Breast epithelium (tissue), 4 donors: ENCODE measurements at regions not wholly inside any gene's neighbourhood (a gene's known extent, or its start where the extent isn't known, plus 50 kb on each side); places are given as distances from the start of the nearest gene placed in this dataset.

Source experiments
- DNase-seq, 2 donors: peaks; one replicate each; pipeline ENCODE4 v3.0.0-alpha.2; 2019; ENCODE audit warnings: low spot score in 2 of 2
- H3K27ac ChIP-seq, 2 donors: fragments of 200-600 bp; sonication (generic) in 1 of 2; one replicate each; pipeline ENCODE4 v1.5.1; 2016 to 2019; ENCODE audit warnings: mild to moderate bottlenecking in 1 of 2
- H3K27me3 ChIP-seq, 2 donors: fragments of 200-600 bp; sonication (generic) in 1 of 2; one replicate each; pipeline versions ENCODE4 v1.5.1 to v1.6.0; 2017 to 2019; ENCODE audit warnings: control low read depth in 1 of 2, mild to moderate bottlenecking in 1 of 2
- H3K36me3 ChIP-seq: fragments of 200-600 bp; one replicate; pipeline ENCODE4 v1.5.1; 2019
- H3K4me1 ChIP-seq, 2 donors: fragments of 200-600 bp; sonication (generic); one replicate each; pipeline ENCODE4 v1.5.1; 2016 to 2019; ENCODE audit warnings: control low read depth in 1 of 2
- H3K4me3 ChIP-seq, 3 donors: fragments of 200-600 bp; sonication (generic); 1 replicate in 2 of 3; 2 replicates in 1 of 3; pipeline ENCODE4 v1.5.1; 2016 to 2019; ENCODE audit warnings: mild to moderate bottlenecking in 3 of 3, moderate library complexity in 2 of 3
- H3K9me3 ChIP-seq, 2 donors: fragments of 200-600 bp; sonication (generic) in 1 of 2; one replicate each; pipeline ENCODE4 v1.5.1; 2016 to 2019; ENCODE audit warnings: control low read depth in 1 of 2
- POLR2A ChIP-seq: fragments of 450-650 bp; IDR thresholded peaks from one replicate; pipeline ENCODE4 v1.6.1; 2016; ENCODE audit warnings: antibody characterized with exemption, mild to moderate bottlenecking, moderate library complexity
- POLR2AphosphoS5 ChIP-seq, 3 donors: sonication (generic); formaldehyde crosslinking; IDR thresholded peaks; one replicate each; pipeline ENCODE4 v1.6.1; 2017; ENCODE audit warnings: antibody characterized with exemption in 3 of 3
- intact Hi-C: fragments of 100-400 bp; cut with DNase I; formaldehyde crosslinking; loops from one replicate; pipeline ENCODE4 v1.15.1; 2023; ENCODE audit warnings: low total_unique reads
- TF ChIP-seq, protein P1 (sequence below), 3 donors: fragments of 450-650 bp; IDR thresholded peaks; one replicate each; pipeline ENCODE4 v1.5.1; 2016 to 2017; ENCODE audit warnings: antibody characterized with exemption in 3 of 3, mild to moderate bottlenecking in 3 of 3, moderate library complexity in 3 of 3

DNA sequence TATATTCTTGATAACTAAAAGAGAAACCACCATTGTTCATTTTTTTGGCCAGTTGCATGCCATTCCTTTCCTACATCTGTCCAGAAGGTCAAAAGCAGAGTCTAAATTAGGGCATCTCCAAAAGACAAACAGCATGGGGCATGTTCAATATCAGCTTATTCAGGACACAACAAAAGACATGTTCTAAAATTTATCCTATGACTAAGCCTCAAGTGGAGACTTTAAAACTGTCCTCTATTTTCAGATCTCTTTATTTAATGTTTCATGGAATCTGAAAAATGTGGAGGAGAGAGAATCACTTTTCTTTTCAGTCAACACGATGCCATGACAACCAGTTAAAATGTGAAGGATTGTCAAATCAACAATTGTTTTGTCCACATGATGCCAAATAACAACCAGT lies 303.4 kb upstream of the PRMT6 start:
- H3K4me3 ChIP-seq, result no peak overlapping the region
- no peak overlapping the region for H3K27ac ChIP-seq
- H3K27me3 ChIP-seq, result no peaks in the 10 kb centered on the region
- no peaks in the 10 kb centered on the region for H3K4me1 ChIP-seq
- no peaks in the 10 kb centered on the region for H3K36me3 ChIP-seq
- no peak for TF ChIP-seq POLR2AphosphoS5 (IDR thresholded peaks at IDR 0.05)
- TF ChIP-seq, protein P1, sequence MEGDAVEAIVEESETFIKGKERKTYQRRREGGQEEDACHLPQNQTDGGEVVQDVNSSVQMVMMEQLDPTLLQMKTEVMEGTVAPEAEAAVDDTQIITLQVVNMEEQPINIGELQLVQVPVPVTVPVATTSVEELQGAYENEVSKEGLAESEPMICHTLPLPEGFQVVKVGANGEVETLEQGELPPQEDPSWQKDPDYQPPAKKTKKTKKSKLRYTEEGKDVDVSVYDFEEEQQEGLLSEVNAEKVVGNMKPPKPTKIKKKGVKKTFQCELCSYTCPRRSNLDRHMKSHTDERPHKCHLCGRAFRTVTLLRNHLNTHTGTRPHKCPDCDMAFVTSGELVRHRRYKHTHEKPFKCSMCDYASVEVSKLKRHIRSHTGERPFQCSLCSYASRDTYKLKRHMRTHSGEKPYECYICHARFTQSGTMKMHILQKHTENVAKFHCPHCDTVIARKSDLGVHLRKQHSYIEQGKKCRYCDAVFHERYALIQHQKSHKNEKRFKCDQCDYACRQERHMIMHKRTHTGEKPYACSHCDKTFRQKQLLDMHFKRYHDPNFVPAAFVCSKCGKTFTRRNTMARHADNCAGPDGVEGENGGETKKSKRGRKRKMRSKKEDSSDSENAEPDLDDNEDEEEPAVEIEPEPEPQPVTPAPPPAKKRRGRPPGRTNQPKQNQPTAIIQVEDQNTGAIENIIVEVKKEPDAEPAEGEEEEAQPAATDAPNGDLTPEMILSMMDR (IDR thresholded peaks at IDR 0.05), result no peak
- TF ChIP-seq POLR2A, result no peak
- H3K9me3 ChIP-seq, result no peaks in the 10 kb centered on the region
- DNase-seq, result no peak
- intact Hi-C loops, result no loop called here

DNA sequence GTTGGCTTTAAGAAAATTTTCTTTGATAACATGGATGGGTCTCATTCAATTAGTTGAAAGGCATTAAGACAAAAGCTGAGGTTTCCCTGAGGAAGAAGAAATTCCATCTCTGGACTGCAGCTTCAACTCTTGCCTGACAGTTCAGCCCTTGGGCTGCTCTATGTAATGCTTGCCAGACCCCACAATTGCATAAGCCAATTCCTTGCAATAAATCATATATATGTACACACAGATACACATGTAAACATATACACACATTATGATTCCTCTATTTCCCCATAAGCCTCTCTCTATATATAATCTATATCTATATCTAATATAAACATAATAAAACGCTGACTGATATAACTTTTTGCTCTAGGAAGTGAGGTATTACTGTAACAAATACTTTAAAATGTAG lies 301.5 kb upstream of the PRMT6 start:
- no peak overlapping the region for H3K4me3 ChIP-seq
- intact Hi-C loops, result no loop called here
- DNase-seq, result no peak
- H3K27me3 ChIP-seq, result no peaks in the 10 kb centered on the region
- no peaks in the 10 kb centered on the region for H3K4me1 ChIP-seq
- H3K36me3 ChIP-seq, result no peaks in the 10 kb centered on the region
- no peak overlapping the region for H3K27ac ChIP-seq
- H3K9me3 ChIP-seq, result no peaks in the 10 kb centered on the region
- TF ChIP-seq, protein P1 (IDR thresholded peaks at IDR 0.05), result no peak
- TF ChIP-seq POLR2AphosphoS5 (IDR thresholded peaks at IDR 0.05) (no peak), POLR2A (no peak)

DNA sequence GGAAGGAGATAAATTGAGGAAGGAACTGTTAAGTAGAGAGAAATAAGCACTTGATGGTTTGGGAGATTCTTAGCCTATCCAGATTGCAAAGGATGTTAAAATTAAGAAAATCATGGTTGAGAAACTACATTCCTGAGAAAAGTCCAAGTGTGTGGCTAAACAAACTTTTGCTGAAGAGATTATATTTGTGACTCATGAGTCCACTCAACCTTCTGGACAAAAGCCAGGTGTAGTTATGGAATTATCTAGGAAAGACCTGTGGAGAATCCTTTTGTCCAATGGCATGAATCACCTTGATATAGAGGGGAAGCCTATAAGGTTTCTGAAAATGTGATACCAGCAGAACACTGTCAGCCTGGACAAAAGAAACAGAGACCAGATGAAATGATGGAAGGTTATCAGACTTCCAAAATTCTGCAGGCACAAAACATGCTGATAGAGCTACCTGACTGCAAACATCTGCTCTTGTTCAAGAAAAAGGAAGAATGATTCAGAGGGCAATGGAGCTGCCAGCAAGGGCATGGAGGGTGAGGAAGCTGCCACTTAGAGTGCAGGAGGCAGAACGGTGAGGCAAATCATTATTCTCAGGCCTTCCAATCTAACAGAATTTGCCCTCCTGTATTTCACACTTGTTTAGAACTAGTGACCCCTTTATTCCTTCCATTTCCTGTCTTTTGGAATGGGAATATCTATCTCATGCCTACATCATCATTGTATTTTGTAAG lies 300.6 kb upstream of the PRMT6 start:
- intact Hi-C loops, result no loop called here
- DNase-seq, result no peak
- no peak for TF ChIP-seq POLR2AphosphoS5 (IDR thresholded peaks at IDR 0.05)
- TF ChIP-seq POLR2A, result no peak
- TF ChIP-seq, protein P1 (IDR thresholded peaks at IDR 0.05), result no peak
- Histone ChIP-seq H3K9me3 (no peaks in the 10 kb centered on the region), H3K27me3 (no peaks in the 10 kb centered on the region), H3K36me3 (no peaks in the 10 kb centered on the region), H3K4me1 (no peaks in the 10 kb centered on the region), H3K4me3 (no peak overlapping the region), H3K27ac (no peak overlapping the region)

DNA sequence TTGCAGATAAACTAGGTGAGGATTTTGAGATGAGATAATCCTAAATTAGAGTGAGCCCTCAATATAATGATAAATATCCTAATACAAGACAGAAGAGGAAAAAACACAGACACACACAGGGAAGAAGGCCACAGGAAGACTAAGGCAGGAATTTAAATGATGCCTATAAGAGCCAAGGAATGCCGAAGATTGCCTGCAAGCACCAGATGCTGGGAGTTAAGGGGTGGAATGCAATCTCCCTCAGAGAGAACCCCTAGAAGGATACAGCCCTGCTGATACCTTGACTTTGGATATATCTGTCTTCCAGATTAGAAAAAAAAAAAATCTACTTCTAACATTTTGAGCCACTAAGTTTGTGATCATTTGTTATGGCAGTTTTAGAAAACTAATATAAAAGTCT lies 299.7 kb upstream of the PRMT6 start:
- TF ChIP-seq POLR2A, result no peak
- Histone ChIP-seq H3K27me3 (no peaks in the 10 kb centered on the region), H3K9me3 (no peaks in the 10 kb centered on the region), H3K4me1 (no peaks in the 10 kb centered on the region), H3K4me3 (no peak overlapping the region), H3K27ac (no peak overlapping the region), H3K36me3 (no peaks in the 10 kb centered on the region)
- intact Hi-C loops, result no loop called here
- no peak for DNase-seq

DNA sequence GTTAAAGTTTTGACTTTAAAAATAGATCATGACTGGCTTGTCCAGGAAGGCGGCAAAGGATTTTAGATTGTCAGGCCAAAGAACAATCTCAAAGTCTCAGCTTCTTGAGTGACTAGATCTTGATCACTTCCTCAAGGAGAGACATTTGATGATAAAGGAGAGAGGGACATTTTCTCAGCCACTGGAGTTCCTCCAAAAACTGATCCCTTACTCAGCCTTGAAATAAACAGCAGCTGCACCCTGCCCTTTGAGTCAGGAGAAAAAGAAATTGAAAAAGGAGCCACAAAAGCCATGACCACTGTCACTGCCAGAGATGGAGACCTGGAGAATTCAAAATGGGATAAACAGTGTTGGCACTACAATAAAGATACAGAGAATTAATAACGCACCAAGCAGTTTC lies 288.4 kb upstream of the PRMT6 start:
- DNase-seq, result no peak
- intact Hi-C loops, result no loop called here
- Histone ChIP-seq H3K27me3 (no peaks in the 10 kb centered on the region), H3K36me3 (no peaks in the 10 kb centered on the region), H3K4me1 (no peaks in the 10 kb centered on the region), H3K4me3 (no peak overlapping the region), H3K9me3 (peaks cover 0 to 1% of the 10 kb centered on the region in 2 donors), H3K27ac (no peak overlapping the region)
- TF ChIP-seq POLR2A (no peak), POLR2AphosphoS5 (IDR thresholded peaks at IDR 0.05) (no peak)
- TF ChIP-seq, protein P1 (IDR thresholded peaks at IDR 0.05), result no peak
